ENCODE measurements at regions not wholly inside any gene's neighbourhood (a gene's known extent, or its start where the extent isn't known, plus 50 kb on each side); places are given as distances from the start of the nearest gene placed in this dataset.

DNA sequence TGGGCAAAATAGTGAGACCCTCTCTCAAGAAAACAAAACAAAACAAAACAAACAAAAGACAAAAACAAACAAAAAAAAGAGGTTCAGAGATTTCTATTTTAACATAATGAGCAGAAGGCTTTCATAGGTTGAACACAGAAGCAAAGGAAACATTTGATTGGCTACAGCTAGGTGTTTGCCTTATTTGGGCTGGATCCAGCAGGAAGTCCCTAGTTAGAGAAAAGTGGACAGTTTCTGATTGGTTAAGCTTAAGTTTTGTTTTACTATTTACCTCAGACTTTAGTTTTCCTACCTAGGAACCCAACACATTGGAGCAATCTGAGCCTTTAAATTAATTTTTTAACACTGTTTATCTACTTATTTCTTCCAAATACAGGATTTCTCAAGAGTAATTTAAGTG is 566.5 kb upstream of the PCDH15 start:
- FAIRE-seq = no peak

GRCh38 chr10:55358539-55358938 is 557.5 kb upstream of the PCDH15 start:
- no peak for FAIRE-seq

GRCh38 chr10:55353414-55353813 is 552.4 kb upstream of the PCDH15 start:
- FAIRE-seq = no peak

GRCh38 chr10:55351431-55351830 is 550.4 kb upstream of the PCDH15 start:
- no peak for FAIRE-seq

GRCh38 chr10:55348534-55348933 is 547.5 kb upstream of the PCDH15 start:
- no peak for FAIRE-seq

GRCh38 chr10:55330486-55330885 is 529.5 kb upstream of the PCDH15 start:
- FAIRE-seq = no peak

- peak; percentile 43 for FAIRE-seq
Observed at GRCh38 chr10:55329796-55330195, 528.8 kb upstream of the PCDH15 start.

DNA sequence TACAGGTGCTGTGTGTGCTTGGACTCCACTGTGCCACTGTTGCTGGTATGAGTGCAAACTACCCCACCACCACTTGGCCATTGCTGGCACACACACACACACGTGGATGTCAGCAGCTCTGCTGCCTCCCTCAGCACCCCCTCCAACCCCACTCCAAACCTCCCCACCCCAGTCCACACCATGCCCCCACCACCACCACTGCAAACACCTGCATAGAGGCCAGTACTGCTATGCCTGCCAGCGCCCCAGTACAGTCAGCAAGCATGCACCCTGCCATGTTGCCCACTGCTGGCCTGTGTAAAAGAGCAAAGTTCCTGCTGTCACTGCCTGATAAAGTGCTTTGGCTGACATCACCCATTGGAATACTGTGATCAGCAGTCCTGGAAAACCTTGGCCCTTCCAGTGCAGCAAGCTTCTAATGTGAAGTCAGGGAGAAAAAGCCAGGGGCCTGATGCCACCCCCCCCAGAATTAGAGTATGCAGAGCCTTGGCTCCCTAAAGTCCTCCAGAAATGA is 519.2 kb upstream of the PCDH15 start:
- no peak for FAIRE-seq

- no peak for FAIRE-seq
Observed at GRCh38 chr10:55311848-55312635, 511.0 kb upstream of the PCDH15 start.

DNA sequence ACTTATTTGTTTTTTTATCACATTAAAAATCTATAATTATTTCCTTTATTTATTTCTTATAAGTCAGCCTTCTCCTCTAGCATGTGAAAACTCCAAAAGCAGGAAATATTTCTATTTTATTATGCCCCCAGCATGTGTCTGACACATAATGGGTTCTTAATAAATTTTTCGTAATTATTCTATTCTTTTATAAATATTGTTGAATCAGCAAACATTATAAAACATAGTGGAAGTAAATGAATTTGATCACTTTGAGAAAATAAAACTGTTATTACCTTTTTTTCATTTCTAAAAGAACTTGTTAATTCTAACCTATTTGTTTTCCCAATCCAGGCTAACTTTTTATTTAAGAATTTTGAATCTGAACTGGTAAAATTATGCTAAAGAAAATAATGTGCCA is 509.1 kb upstream of the PCDH15 start:
- FAIRE-seq = peak; percentile 57

- FAIRE-seq = no peak
Observed at GRCh38 chr10:55305285-55305684, 504.3 kb upstream of the PCDH15 start.

- FAIRE-seq = peak; percentile 76
Observed at GRCh38 chr10:55287346-55287745, 486.3 kb upstream of the PCDH15 start.

- FAIRE-seq = no peak
Observed at GRCh38 chr10:55283031-55283430, 482.0 kb upstream of the PCDH15 start.

GRCh38 chr10:55280696-55281095 is 479.7 kb upstream of the PCDH15 start:
- no peak for FAIRE-seq

DNA sequence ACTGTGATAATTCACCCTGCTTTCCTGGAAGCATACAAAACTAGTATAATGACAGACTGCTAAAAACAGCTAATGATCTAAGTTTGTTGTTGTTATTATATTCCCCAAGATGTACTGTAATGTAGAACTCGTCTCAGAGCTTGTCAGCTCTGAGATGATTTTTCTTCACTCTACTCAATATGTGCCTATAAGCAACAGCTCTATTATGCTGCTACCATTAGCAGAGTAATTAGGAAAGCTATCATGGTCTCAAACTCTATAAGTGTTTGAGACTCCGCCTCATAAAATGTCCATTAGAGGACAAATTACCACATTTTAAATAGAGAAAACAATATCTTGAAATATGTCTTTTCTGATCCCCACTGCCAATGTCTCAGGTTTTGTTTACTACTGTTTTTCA is 476.5 kb upstream of the PCDH15 start:
- no peak for FAIRE-seq

GRCh38 chr10:55274367-55274766 is 473.3 kb upstream of the PCDH15 start:
- no peak for FAIRE-seq

DNA sequence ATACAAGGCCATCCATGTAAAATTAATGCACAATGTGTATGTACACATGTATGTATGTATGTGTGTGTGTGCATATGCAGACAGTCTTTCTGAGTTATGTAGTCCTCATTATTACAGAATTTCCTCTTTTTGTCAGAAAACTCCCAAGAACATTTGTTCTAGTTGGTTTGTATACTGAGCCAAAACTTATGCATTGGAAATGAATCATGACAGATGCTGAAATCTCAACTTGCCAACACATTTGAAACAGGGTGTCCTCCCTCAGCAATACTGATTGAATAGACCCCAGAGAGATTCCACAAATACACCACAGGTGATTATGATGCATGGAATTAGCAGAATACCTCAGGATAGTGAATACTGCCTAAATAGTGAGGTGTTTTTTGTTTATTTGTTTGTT is 472.9 kb upstream of the PCDH15 start:
- no peak for FAIRE-seq

- no peak for FAIRE-seq
Observed at GRCh38 chr10:55272886-55273285, 471.9 kb upstream of the PCDH15 start.

DNA sequence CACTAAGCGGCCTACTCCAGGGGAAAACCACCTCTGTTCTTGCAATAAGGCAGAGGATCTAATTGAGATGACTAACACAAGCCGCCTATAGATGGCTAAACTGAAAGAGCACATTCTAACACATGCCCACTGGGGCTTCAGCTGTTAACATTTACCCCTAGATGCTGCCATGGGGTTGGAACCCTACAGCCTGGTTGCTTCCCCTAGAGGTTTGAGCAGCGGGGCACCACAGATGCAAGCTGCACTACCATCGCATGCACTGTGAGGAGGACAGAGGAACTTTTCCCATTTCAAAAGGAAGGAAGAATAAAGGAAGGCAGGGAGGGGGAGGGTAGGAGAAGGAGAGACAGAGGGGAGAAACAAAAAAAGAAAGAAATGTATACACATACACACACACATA is 465.8 kb upstream of the PCDH15 start:
- FAIRE-seq = no peak

- FAIRE-seq = no peak
Observed at GRCh38 chr10:55263327-55263726, 462.3 kb upstream of the PCDH15 start.

DNA sequence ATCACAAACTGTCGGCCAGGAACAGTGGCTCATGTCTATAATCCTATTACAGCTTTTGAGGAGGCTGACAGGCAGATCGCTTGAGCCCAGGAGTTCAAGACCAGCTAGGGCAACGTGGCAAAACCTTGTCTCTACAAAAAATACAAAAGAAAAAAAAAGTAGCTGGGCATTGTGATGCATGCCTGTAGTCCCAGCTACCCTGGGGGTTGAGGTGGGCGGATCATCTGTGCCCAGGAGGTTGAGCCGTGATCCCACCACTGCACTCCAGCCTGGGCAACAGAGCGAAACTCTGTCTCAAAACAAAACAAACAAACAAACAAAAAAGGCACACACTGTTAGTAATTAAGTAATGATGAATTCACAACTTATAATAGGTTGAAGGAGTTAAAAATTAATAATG is 441.5 kb upstream of the PCDH15 start:
- FAIRE-seq = no peak

- FAIRE-seq = no peak
Observed at GRCh38 chr10:55237462-55237861, 436.4 kb upstream of the PCDH15 start.

DNA sequence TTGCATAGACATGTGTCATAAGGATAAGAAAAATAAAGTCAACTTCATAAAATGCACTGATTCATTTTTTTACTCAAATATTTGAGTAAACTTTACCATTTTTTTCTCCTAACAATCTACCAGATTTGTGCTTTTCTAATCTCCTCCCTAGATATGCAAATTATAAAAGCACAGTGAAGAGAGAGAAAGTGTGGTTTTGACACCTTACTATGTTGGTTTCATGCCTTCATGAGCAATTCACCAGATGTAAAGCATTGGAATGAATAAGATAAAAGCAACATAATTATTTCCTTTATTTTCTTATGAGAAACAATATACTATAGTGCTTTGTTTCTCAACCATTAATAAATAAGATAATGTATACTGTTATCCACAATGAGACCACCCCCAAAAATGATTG is 432.5 kb upstream of the PCDH15 start:
- no peak for FAIRE-seq

- peak; percentile 75 for FAIRE-seq
Observed at GRCh38 chr10:55233090-55233489, 432.1 kb upstream of the PCDH15 start.

DNA sequence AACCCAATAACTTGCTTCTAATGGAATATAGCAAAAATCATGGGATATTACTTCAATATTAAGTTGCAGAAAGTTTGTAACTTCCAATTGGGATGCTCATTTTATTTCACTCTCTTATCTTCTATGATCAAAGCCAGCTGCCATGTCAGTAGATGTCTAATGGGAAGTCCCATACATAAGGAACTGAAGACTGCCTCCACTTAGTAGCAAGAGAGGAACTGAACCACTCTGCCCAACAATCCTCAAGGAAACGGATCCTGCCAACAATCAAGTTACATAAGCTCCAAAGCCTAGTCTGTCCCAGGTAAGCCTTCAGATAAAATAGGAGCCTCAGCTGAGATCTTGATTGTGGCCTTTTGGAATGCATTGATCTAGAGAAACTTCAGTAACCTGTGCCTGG is 431.5 kb upstream of the PCDH15 start:
- no peak for FAIRE-seq

All from A204.1 (cell line).